ENCODE measurements at regions not wholly inside any gene's neighbourhood (a gene's known extent, or its start where the extent isn't known, plus 50 kb on each side); places are given as distances from the start of the nearest gene placed in this dataset.

DNA sequence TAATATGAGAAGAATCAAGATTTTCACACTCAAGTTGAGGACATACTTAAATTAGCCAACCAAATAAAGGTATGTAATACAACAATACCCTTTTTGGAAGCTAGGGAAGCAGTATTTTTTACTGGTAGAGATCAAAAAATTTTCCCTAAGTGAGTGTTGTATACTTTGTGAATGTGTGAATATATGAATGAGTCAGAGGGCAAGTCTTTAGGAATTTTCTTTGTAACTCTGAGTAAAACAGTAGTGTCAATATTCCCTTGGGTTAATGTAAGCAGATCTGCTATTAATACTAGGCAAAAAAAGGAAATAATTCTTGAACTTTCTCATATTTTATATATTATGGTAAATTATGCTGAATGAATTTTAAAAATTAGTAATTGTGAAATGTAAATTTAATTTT is 1161.8 kb upstream of the MIR17HG start:
- no peaks in the 10 kb centered on the region for H3K36me3 ChIP-seq (ENCODE audit: insufficient read depth, low read length, poor library complexity, severe bottlenecking)
- no peaks in the 10 kb centered on the region for H3K4me1 ChIP-seq (ENCODE audit: insufficient read depth, low read length, poor library complexity, severe bottlenecking)
- BruUV-seq (replicated peaks), result no TSS peak
- POLR2A ChIA-PET (ENCODE audit: low non-redundant PET), result no interaction called here
- H3K27me3 ChIP-seq (replicated peaks; ENCODE audit: insufficient read depth, low read depth, low read length, poor library complexity), result no peaks in the 10 kb centered on the region
- intact Hi-C loops (cut with micrococcal nuclease; ENCODE audit: unreplicated experiment), result no loop called here
- CTCF ChIA-PET, result no interaction called here
- no peak for DNase-seq (ENCODE audit: low spot score)
- no peak overlapping the region for H3K27ac ChIP-seq (ENCODE audit: low read depth, low read length, poor library complexity, severe bottlenecking)
- TF ChIP-seq, protein P1, sequence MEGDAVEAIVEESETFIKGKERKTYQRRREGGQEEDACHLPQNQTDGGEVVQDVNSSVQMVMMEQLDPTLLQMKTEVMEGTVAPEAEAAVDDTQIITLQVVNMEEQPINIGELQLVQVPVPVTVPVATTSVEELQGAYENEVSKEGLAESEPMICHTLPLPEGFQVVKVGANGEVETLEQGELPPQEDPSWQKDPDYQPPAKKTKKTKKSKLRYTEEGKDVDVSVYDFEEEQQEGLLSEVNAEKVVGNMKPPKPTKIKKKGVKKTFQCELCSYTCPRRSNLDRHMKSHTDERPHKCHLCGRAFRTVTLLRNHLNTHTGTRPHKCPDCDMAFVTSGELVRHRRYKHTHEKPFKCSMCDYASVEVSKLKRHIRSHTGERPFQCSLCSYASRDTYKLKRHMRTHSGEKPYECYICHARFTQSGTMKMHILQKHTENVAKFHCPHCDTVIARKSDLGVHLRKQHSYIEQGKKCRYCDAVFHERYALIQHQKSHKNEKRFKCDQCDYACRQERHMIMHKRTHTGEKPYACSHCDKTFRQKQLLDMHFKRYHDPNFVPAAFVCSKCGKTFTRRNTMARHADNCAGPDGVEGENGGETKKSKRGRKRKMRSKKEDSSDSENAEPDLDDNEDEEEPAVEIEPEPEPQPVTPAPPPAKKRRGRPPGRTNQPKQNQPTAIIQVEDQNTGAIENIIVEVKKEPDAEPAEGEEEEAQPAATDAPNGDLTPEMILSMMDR (conservative IDR thresholded peaks at IDR 0.05; ENCODE audit: low read depth, low read length), result no peak
- no peak for TF ChIP-seq EZH2 (IDR thresholded peaks at IDR 0.05; ENCODE audit: borderline replicate concordance, low read depth, low read length, poor library complexity, severe bottlenecking)
- no peak overlapping the region for H3K4me3 ChIP-seq (ENCODE audit: low read depth, low read length, poor library complexity, severe bottlenecking)
- no peaks in the 10 kb centered on the region for H3K9me3 ChIP-seq (ENCODE audit: low read depth, low read length, poor library complexity, severe bottlenecking)

DNA sequence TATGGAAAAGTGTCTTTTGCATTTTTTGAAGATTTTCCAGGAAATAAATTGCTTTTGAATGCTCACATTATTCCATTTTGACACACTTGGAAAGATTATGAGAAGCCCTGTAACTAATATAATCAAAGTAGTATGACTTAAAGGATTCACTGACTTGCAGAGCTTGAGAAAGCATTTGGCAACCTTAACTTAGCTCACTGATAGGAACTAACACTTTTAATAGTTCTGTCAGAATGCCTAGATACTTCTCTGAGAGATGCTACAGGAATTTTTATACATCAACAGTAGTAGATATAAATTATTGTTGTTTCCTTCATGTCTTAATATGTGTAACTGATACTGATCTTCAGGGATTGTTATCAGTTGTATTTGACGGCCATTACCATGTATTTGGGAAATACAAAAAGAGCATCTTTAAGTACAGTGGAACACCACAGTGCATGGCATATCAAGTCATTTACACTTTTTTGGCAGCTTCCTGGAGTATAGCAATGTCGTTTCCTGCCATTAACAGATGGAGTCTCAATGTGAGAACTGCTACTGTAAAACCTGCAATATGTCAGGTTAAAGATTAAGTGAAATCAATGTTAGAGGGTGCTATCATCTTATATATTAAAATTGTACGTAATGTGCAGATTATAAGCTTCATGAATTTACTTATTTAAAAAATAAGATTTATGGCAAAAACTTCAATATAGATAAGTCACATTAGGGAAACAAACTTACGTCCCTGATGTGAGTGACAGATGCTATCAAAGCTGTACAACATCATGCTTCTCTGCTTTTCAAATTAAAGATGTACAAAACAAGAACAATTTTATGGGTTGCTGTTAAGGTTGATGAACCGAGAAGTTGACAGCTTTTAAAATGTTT is 1159.8 kb upstream of the MIR17HG start:
- peak; percentile 22 for DNase-seq (ENCODE audit: low spot score)
- POLR2A ChIA-PET (ENCODE audit: low non-redundant PET), result no interaction called here
- intact Hi-C loops (cut with micrococcal nuclease; ENCODE audit: unreplicated experiment), result no loop called here
- H3K27me3 ChIP-seq (replicated peaks; ENCODE audit: insufficient read depth, low read depth, low read length, poor library complexity), result no peaks in the 10 kb centered on the region
- TF ChIP-seq EZH2 (IDR thresholded peaks at IDR 0.05; ENCODE audit: borderline replicate concordance, low read depth, low read length, poor library complexity, severe bottlenecking), result no peak
- TF ChIP-seq, protein P1 (conservative IDR thresholded peaks at IDR 0.05; ENCODE audit: low read depth, low read length), result no peak
- no peaks in the 10 kb centered on the region for H3K36me3 ChIP-seq (ENCODE audit: insufficient read depth, low read length, poor library complexity, severe bottlenecking)
- H3K9me3 ChIP-seq (ENCODE audit: low read depth, low read length, poor library complexity, severe bottlenecking), result no peaks in the 10 kb centered on the region
- CTCF ChIA-PET, result no interaction called here
- H3K4me3 ChIP-seq (ENCODE audit: low read depth, low read length, poor library complexity, severe bottlenecking), result no peak overlapping the region
- H3K27ac ChIP-seq (ENCODE audit: low read depth, low read length, poor library complexity, severe bottlenecking), result no peak overlapping the region
- H3K4me1 ChIP-seq (ENCODE audit: insufficient read depth, low read length, poor library complexity, severe bottlenecking), result no peaks in the 10 kb centered on the region
- no TSS peak for BruUV-seq (replicated peaks)

DNA sequence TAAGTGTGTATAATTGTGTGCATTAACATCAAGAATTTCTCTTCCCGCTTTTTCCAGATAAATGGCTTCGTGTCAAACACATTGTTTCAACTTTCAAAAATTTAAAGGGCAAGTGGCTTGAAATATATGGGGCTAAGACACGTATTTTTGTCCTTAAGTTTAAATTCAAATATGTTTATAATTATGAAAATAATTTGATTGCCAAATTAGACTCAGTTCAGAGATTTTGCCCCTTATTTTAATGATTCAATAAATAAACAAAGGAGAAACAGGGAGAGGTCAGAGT is 1159.2 kb upstream of the MIR17HG start:
- Histone ChIP-seq H3K27ac (ENCODE audit: low read depth, low read length, poor library complexity, severe bottlenecking) (no peak overlapping the region), H3K4me1 (ENCODE audit: insufficient read depth, low read length, poor library complexity, severe bottlenecking) (no peaks in the 10 kb centered on the region), H3K36me3 (ENCODE audit: insufficient read depth, low read length, poor library complexity, severe bottlenecking) (no peaks in the 10 kb centered on the region), H3K27me3 (replicated peaks; ENCODE audit: insufficient read depth, low read depth, low read length, poor library complexity) (no peaks in the 10 kb centered on the region), H3K9me3 (ENCODE audit: low read depth, low read length, poor library complexity, severe bottlenecking) (no peaks in the 10 kb centered on the region), H3K4me3 (ENCODE audit: low read depth, low read length, poor library complexity, severe bottlenecking) (no peak overlapping the region)
- no peak for DNase-seq (ENCODE audit: low spot score)
- POLR2A ChIA-PET (ENCODE audit: low non-redundant PET), result no interaction called here
- CTCF ChIA-PET, result no interaction called here
- intact Hi-C loops (cut with micrococcal nuclease; ENCODE audit: unreplicated experiment), result no loop called here
- no TSS peak for BruUV-seq (replicated peaks)
- TF ChIP-seq EZH2 (IDR thresholded peaks at IDR 0.05; ENCODE audit: borderline replicate concordance, low read depth, low read length, poor library complexity, severe bottlenecking), result no peak
- TF ChIP-seq, protein P1 (conservative IDR thresholded peaks at IDR 0.05; ENCODE audit: low read depth, low read length), result no peak

Measured in A673 (cell line).